GM21619 (cell line): ENCODE measurements at regions not wholly inside any gene's neighbourhood (a gene's known extent, or its start where the extent isn't known, plus 50 kb on each side); places are given as distances from the start of the nearest gene placed in this dataset.

Source experiments
- ATAC-seq: cut with Tn5 transposase; IDR thresholded peaks from one replicate; pipeline ENCODE4 v1.9.1; 2021; ENCODE audit not compliant: unreplicated experiment

- no peak for ATAC-seq
These were observed 527.2 kb downstream of the FLRT2 start for GRCh38 chr14:86057018-86057667.

- ATAC-seq, result no peak
These were observed 525.6 kb downstream of the FLRT2 start for GRCh38 chr14:86055512-86056075.

GRCh38 chr14:86052868-86053267 lies 522.9 kb downstream of the FLRT2 start:
- ATAC-seq, result no peak

GRCh38 chr14:86050757-86051156 lies 520.8 kb downstream of the FLRT2 start:
- no peak for ATAC-seq

- no peak for ATAC-seq
These were observed 520.2 kb downstream of the FLRT2 start for GRCh38 chr14:86050072-86050683.

GRCh38 chr14:86039176-86039575 lies 509.2 kb downstream of the FLRT2 start:
- ATAC-seq, result no peak

DNA sequence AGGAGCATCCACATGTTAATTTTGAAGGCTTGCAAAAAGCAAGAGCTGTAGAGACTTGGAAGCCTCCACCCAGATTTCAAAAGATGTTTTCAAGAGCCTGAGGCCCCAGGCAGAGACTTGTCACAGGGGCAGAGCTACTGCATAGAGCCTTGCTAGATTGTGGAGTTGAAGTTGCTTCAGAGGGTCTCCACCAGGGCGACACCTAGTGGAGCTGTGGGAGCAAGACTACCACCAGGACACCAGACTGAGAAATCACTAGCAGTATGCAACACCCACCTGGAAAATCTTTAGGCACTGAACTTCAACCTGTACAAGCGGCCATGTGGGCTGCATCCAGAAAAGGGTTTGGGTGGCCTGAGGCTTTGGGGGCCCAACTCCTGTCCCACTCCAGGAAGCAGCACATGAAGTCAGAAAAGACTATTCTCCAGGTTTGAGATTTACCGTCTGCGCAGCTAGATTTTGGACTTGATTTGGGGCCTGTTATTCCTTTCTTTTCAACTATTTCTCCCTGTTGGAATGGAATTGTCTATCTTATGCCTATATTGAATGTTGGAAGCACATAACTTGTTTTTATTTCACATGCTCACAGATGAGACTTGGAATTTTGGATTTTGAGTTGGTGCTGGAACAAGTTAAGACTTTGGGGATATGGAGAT lies 508.6 kb downstream of the FLRT2 start:
- ATAC-seq, result peak; percentile 94

DNA sequence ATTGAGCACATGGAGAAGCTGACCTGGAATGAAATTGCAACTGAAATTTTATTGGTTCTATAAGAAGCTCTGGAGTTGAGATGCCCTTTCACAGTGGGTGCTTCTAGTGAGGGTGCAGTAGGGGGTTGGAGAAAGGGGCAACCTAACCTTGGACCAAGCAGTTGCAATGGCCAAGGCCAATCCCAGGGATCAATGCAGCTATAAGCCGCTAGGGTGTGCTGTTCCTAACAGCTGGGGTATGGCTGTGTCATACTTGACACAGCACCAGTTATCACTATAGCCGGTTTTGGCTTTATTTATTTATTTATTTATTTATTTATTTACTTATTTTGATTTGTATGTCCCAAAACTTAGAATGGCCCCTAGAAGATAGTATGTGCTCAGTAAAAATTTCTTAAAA lies 505.9 kb downstream of the FLRT2 start:
- ATAC-seq, result peak; percentile 86

DNA sequence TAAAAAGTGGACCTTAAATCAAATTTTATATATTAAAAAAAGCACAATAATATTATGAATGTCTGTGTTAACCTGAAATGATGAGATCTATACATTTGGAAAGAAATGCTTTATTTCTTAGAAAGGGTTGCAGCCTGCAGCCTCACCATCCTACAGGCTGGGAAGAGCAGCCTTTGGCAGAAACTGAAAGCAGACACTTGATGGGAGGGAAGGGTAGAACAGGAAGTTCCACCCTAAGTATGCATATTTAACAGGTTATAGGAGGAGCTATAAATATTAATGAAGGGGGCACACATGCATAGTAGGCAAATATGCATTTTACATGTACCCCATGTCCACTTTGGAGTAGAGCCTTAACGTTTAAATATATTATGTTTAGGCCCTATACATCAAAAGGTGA lies 498.0 kb downstream of the FLRT2 start:
- no peak for ATAC-seq

DNA sequence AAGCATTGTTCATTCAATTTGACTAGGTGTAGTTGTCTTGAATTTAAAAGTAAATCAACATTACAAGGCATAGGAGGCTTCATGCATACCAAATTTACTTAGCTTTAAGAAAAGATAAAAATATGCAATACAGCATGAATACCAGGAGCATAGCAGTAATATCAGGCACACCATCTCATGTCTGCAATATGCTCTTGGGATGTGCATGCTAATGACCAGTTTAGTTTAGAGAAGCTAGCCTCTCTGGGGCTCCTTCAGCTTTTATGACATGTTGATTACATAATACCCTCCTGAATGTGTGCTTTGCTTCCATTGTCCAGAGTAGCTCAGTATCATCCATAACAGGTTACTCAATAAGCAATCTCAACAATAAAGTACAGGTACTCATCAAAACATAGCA lies 497.2 kb downstream of the FLRT2 start:
- ATAC-seq, result no peak

GRCh38 chr14:86022031-86022629 lies 492.2 kb downstream of the FLRT2 start:
- no peak for ATAC-seq

DNA sequence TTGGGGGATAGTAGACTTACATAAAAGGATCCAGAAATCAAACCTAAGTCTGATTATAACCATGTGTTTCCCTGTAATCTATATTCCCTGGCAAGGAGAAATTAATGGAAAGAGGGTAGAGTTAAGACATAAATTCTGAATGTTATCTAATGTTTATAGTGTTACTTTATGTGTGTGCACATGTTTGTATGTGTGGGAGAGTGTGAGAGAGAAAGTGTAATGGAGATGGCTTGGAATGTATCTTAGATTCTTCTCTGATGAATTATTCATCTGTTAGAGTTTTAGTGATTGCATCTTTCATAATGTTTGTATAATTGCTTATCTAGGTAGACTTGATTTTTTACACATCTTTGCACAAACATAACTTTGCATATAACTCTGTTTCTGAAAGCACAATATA lies 490.9 kb downstream of the FLRT2 start:
- no peak for ATAC-seq

- no peak for ATAC-seq
These were observed 486.0 kb downstream of the FLRT2 start for GRCh38 chr14:86015941-86016340.

GRCh38 chr14:86015511-86015910 lies 485.6 kb downstream of the FLRT2 start:
- ATAC-seq, result no peak

DNA sequence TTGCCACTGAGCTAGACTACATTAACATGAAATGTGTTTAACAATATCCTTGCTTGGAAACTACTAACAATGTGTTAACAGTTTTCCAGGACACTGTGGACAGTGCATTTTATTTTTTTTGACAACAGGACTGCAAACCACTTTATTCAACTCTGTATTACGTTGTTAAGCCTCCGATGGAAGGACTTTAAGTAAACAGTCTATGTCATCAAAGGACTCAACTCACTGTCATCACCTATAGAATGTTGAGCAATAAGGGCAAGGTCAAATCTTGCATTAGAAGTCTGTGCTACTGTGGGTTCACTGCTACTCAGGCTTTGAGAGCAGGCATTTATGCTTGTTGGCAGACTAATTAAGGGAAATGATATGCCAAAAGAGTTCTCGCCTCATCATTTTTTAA lies 483.7 kb downstream of the FLRT2 start:
- ATAC-seq, result no peak

DNA sequence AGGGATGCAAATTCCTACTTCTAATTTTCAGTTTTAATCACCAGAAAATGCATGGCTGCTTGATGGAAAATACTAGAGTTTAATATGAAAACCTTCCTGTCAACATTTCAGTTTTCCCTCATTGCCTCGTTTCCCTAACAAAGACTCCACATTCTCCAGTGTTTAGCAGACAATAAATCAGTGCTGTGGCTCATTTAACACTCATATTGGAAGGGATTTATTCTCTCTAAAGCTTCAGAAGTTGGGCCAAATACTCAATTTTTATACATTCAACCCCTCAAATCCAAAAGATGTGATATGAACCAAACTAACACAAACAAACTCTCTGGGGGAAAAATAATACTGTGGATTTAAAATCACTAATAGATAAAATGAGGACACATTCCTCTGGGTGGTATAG lies 482.5 kb downstream of the FLRT2 start:
- ATAC-seq, result no peak

GRCh38 chr14:86003998-86004397 lies 474.1 kb downstream of the FLRT2 start:
- ATAC-seq, result no peak

DNA sequence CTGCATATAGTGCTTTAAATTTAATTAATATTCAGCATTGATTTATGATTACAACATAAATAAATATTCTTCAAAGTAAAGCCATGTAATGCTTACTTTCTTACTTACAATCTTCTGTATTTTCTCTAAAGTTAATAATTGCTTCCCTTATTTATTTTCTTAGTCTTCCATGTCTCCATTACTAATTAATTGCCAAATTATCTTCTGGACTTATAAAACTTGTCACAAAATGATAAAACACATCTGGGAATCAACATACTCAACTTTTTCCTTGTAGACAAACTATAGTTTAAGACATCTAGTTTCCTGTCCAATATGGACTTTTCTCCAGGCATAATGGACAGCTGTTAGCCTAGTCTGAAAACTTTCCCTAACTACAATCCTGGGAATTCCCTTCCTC lies 466.6 kb downstream of the FLRT2 start:
- ATAC-seq, result no peak

- no peak for ATAC-seq
These were observed 461.2 kb downstream of the FLRT2 start for GRCh38 chr14:85991156-85991555.

DNA sequence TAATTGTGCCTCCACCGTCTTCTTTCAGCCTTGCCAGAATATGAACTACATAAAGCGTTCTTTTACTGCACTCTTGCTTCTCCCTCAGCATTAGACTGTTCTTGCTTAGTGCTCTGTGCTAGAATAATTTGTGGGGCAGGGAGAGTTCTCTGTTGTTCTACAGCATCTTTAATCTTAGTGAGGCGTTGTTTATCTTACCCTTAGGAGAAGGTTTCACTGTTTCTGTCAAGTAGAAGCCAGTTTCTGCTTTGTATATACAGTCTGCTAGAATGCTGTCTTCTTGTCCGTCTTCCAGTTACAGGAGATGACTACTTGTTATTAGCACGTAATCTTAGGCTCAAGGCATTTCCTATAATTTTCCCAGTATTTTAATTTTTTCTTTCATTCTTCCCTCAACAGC lies 458.0 kb downstream of the FLRT2 start:
- ATAC-seq, result no peak

DNA sequence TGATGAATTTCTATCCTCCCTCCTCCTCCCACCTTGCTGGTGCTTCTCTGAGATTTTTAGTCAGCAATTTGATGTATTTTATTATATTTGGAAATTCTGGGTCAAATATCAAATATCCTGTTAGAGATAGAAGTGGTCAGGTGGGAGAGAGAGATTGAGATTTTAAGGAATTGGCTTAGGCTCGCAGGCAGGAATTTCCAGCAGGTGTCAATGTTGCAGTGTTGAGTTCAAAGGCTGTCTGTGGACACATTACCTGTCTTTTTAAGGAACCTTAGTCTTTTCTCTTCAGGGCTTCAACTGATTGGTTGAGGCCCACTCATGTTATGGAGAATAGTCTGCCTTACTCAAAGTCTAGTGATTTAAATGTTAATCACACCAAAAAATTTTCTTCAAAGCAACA lies 457.3 kb downstream of the FLRT2 start:
- no peak for ATAC-seq
